SK-N-SH (cell line): ENCODE measurements at regions not wholly inside any gene's neighbourhood (a gene's known extent, or its start where the extent isn't known, plus 50 kb on each side); places are given as distances from the start of the nearest gene placed in this dataset.

Experiments used
- CTCF ChIA-PET: fragments of 300-600, 350-600 bp; formaldehyde crosslinking; extraction: SDS; loops from one replicate; lab custom pipeline; 2021; lab: Yijun Ruan, JAX
- POLR2A ChIA-PET: fragments of 350-600 bp; sonication (Branson Sonifier 250); formaldehyde crosslinking; extraction: SDS; loops from one replicate; lab custom pipeline; 2020; ENCODE audit warnings: antibody characterized with exemption, inconsistent platforms; lab: Yijun Ruan, JAX
- DNase-seq: peaks from one replicate; pipeline ENCODE4 v3.0.0; 2012
- H2AFZ ChIP-seq: fragments of 200-600 bp; sonication (generic); 2 replicates; pipeline ENCODE4 v1.8.1; 2016; ENCODE audit warnings: antibody characterized with exemption, mild to moderate bottlenecking, low read depth
- H3F3A ChIP-seq: fragments of 200-600 bp; sonication (generic); replicated peaks from 2 replicates; pipeline ENCODE3; 2016; ENCODE audit warnings: antibody characterized with exemption, mild to moderate bottlenecking; ENCODE audit not compliant: insufficient read depth
- H3K27ac ChIP-seq, 2 experiments: fragments of 200-500 bp in 1 of 2; fragments of 200-600 bp in 1 of 2; sonication (Bioruptor generic) in 1 of 2; sonication (generic), shearing (Covaris generic) in 1 of 2; 2 replicates each; pipeline versions ENCODE4 v1.5.1 to v1.6.1; 2014 to 2016; ENCODE audit warnings: low read depth in 2 of 2, inconsistent platforms in 1 of 2, low read length in 1 of 2, mild to moderate bottlenecking in 1 of 2, mixed read lengths in 1 of 2
- H3K27me3 ChIP-seq: fragments of 200-600 bp; sonication (generic), shearing (Covaris generic); 2 replicates; pipeline ENCODE4 v1.6.1; 2016; ENCODE audit warnings: mixed run types; ENCODE audit not compliant: insufficient read depth
- H3K36me3 ChIP-seq, 2 experiments: fragments of 200-500 bp in 1 of 2; fragments of 200-600 bp in 1 of 2; sonication (Bioruptor generic) in 1 of 2; sonication (generic) in 1 of 2; replicated peaks in 1 of 2; 2 replicates each; pipeline versions ENCODE3 to v1.5.1; 2014 to 2016; ENCODE audit warnings: low read length in 1 of 2, mild to moderate bottlenecking in 1 of 2; ENCODE audit not compliant: insufficient read depth in 2 of 2, control insufficient read depth in 1 of 2
- H3K4me1 ChIP-seq, 2 experiments: fragments of 200-500 bp in 1 of 2; fragments of 200-600 bp in 1 of 2; sonication (Bioruptor generic) in 1 of 2; sonication (generic), shearing (Covaris generic) in 1 of 2; 2 replicates each; pipeline versions ENCODE4 v1.5.1 to v1.6.1; 2014 to 2016; ENCODE audit warnings: low read depth in 1 of 2, low read length in 1 of 2, mixed run types in 1 of 2; ENCODE audit not compliant: insufficient read depth in 2 of 2, control insufficient read depth in 1 of 2
- H3K4me2 ChIP-seq: fragments of 200-600 bp; sonication (generic), shearing (Covaris generic); 2 replicates; pipeline ENCODE4 v1.6.1; 2017; ENCODE audit warnings: mixed run types
- H3K4me3 ChIP-seq, 2 experiments: fragments of 200-500 bp in 1 of 2; fragments of 200-600 bp in 1 of 2; sonication (Bioruptor generic) in 1 of 2; sonication (generic), shearing (Covaris generic) in 1 of 2; 2 replicates each; pipeline versions ENCODE4 v1.5.1 to v1.8.1; 2014 to 2016; ENCODE audit warnings: low read depth in 2 of 2, inconsistent platforms in 1 of 2, low read length in 1 of 2, mild to moderate bottlenecking in 1 of 2, mixed read lengths in 1 of 2, moderate library complexity in 1 of 2
- H3K79me2 ChIP-seq: fragments of 200-600 bp; sonication (generic); 2 replicates; pipeline ENCODE4 v1.8.1; 2017; ENCODE audit warnings: mild to moderate bottlenecking; ENCODE audit not compliant: insufficient read depth
- H3K9ac ChIP-seq: fragments of 200-600 bp; sonication (generic); 2 replicates; pipeline ENCODE4 v1.6.1; 2017; ENCODE audit warnings: mixed run types
- H3K9me2 ChIP-seq: fragments of 200-600 bp; sonication (generic); 2 replicates; pipeline ENCODE4 v1.6.1; 2017; ENCODE audit warnings: mixed run types
- H3K9me3 ChIP-seq: fragments of 200-600 bp; sonication (generic); 2 replicates; pipeline ENCODE4 v1.6.1; 2017; ENCODE audit warnings: mixed run types, mild to moderate bottlenecking, moderate library complexity
- H4K20me1 ChIP-seq: fragments of 200-600 bp; sonication (generic); 2 replicates; pipeline ENCODE4 v1.6.1; 2017; ENCODE audit warnings: mild to moderate bottlenecking, mixed run types; ENCODE audit not compliant: insufficient read depth
- CHD2 ChIP-seq: fragments of 150-350 bp; IDR thresholded peaks from 2 replicates; pipeline ENCODE4 v1.6.1; 2018; ENCODE audit warnings: low read length; ENCODE audit not compliant: partially characterized antibody
- ELF1 ChIP-seq: IDR thresholded peaks from 2 replicates; pipeline ENCODE4 v1.4.0; 2012
- EP300 ChIP-seq, 2 experiments: IDR thresholded peaks; 2 replicates each; pipeline versions ENCODE4 v1.4.0 to v1.6.1; 2012; ENCODE audit warnings: borderline replicate concordance in 1 of 2, low read depth in 1 of 2, low read length in 1 of 2
- FOSL2 ChIP-seq: IDR thresholded peaks from 2 replicates; pipeline ENCODE4 v1.4.0; 2012; ENCODE audit warnings: low read depth, mild to moderate bottlenecking, moderate library complexity, borderline replicate concordance
- FOXJ3 ChIP-seq: sonication (generic); formaldehyde crosslinking; IDR thresholded peaks from 2 replicates; pipeline ENCODE4 v1.5.1; 2020; ENCODE audit warnings: mild to moderate bottlenecking, missing genetic modification reagents
- MEF2A ChIP-seq: IDR thresholded peaks from 2 replicates; pipeline ENCODE4 v1.4.0; 2012; ENCODE audit warnings: low read depth, borderline replicate concordance
- NFIC ChIP-seq: IDR thresholded peaks from 2 replicates; pipeline ENCODE4 v1.4.0; 2012; ENCODE audit warnings: borderline replicate concordance
- RCOR1 ChIP-seq: fragments of 150-350 bp; IDR thresholded peaks from 2 replicates; pipeline ENCODE4 v1.6.1; 2017; ENCODE audit warnings: antibody characterized with exemption, low read length
- RFX5 ChIP-seq: IDR thresholded peaks from 2 replicates; pipeline ENCODE4 v1.6.1; 2012; ENCODE audit warnings: mild to moderate bottlenecking, improper control_type of control experiment, low read length
- RXRA ChIP-seq: IDR thresholded peaks from 2 replicates; pipeline ENCODE4 v1.4.0; 2012; ENCODE audit warnings: low read depth, mild to moderate bottlenecking, borderline replicate concordance
- SIN3A ChIP-seq: IDR thresholded peaks from 2 replicates; pipeline ENCODE4 v1.6.1; 2012; ENCODE audit warnings: low read depth, mild to moderate bottlenecking, low read length, moderate library complexity, borderline replicate concordance
- SMC3 ChIP-seq: IDR thresholded peaks from 2 replicates; pipeline ENCODE4 v1.6.1; 2012; ENCODE audit warnings: low read depth, low read length, improper control_type of control experiment
- TAF1 ChIP-seq: IDR thresholded peaks from 2 replicates; pipeline ENCODE4 v1.6.1; 2012; ENCODE audit warnings: low read depth, mild to moderate bottlenecking, low read length, moderate library complexity, borderline replicate concordance
- YY1 ChIP-seq: IDR thresholded peaks from 2 replicates; pipeline ENCODE4 v1.4.0; 2012; ENCODE audit warnings: low read depth, mild to moderate bottlenecking
- WGBS: methylation state at CpG from one replicate; pipeline ENCODE4 v1.1.6; 2017; ENCODE audit warnings: low lambda C conversion rate; 5-methylcytosine and 5-hydroxymethylcytosine counted together
- TF ChIP-seq, protein P1 (sequence below): IDR thresholded peaks from 2 replicates; pipeline ENCODE4 v1.6.1; 2012; ENCODE audit warnings: mild to moderate bottlenecking, low read depth, low read length, moderate library complexity
- TF ChIP-seq, protein P2 (sequence below): IDR thresholded peaks from 2 replicates; pipeline ENCODE4; 2012
- TF ChIP-seq, protein P3 (sequence below): IDR thresholded peaks from 2 replicates; pipeline ENCODE4 v1.4.0; 2012; ENCODE audit warnings: low read depth, borderline replicate concordance
- TF ChIP-seq, protein P4 (sequence below): fragments of 150-350 bp; IDR thresholded peaks from 2 replicates; pipeline ENCODE4 v1.6.1; 2016; ENCODE audit warnings: mild to moderate bottlenecking, low read depth, low read length
- TF ChIP-seq, protein P5 (sequence below): IDR thresholded peaks from 2 replicates; pipeline ENCODE4 v1.4.0; 2012; ENCODE audit warnings: low read depth, borderline replicate concordance

DNA sequence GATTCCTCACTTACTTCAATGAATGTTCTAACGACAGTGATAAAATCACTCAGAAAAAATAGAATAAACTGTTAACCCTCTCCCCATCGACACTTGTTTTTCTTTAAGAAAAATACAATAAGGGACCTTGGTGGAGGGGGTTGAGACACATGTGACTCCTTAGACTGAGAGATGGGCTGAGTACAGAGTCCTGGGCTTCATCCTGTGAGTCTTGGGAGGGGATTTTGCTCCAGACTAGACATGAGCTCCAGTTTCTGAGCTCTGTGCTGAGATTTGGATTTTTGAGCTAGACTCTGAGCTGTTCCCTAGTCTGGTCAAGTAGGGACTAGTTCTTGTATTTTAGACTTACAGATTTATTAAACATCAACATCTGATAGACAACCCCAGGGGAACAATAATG, 241.5 kb upstream of the MVB12B start:
- no peaks in the 10 kb centered on the region for H3K9me2 ChIP-seq
- TF ChIP-seq RFX5: no peak
- TF ChIP-seq, protein P1, sequence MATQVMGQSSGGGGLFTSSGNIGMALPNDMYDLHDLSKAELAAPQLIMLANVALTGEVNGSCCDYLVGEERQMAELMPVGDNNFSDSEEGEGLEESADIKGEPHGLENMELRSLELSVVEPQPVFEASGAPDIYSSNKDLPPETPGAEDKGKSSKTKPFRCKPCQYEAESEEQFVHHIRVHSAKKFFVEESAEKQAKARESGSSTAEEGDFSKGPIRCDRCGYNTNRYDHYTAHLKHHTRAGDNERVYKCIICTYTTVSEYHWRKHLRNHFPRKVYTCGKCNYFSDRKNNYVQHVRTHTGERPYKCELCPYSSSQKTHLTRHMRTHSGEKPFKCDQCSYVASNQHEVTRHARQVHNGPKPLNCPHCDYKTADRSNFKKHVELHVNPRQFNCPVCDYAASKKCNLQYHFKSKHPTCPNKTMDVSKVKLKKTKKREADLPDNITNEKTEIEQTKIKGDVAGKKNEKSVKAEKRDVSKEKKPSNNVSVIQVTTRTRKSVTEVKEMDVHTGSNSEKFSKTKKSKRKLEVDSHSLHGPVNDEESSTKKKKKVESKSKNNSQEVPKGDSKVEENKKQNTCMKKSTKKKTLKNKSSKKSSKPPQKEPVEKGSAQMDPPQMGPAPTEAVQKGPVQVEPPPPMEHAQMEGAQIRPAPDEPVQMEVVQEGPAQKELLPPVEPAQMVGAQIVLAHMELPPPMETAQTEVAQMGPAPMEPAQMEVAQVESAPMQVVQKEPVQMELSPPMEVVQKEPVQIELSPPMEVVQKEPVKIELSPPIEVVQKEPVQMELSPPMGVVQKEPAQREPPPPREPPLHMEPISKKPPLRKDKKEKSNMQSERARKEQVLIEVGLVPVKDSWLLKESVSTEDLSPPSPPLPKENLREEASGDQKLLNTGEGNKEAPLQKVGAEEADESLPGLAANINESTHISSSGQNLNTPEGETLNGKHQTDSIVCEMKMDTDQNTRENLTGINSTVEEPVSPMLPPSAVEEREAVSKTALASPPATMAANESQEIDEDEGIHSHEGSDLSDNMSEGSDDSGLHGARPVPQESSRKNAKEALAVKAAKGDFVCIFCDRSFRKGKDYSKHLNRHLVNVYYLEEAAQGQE: no peak
- TF ChIP-seq EP300 (IDR thresholded peaks at IDR 0.05; ENCODE audit: borderline replicate concordance in 1 of 2, low read depth in 1 of 2, low read length in 1 of 2): no peak
- TF ChIP-seq, protein P2, sequence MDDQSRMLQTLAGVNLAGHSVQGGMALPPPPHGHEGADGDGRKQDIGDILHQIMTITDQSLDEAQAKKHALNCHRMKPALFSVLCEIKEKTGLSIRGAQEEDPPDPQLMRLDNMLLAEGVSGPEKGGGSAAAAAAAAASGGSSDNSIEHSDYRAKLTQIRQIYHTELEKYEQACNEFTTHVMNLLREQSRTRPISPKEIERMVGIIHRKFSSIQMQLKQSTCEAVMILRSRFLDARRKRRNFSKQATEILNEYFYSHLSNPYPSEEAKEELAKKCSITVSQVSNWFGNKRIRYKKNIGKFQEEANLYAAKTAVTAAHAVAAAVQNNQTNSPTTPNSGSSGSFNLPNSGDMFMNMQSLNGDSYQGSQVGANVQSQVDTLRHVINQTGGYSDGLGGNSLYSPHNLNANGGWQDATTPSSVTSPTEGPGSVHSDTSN: no peak
- no peak for TF ChIP-seq NFIC
- TF ChIP-seq CHD2: no peak
- no peak for TF ChIP-seq MEF2A
- TF ChIP-seq, all 33 proteins: peak for 0
- Histone ChIP-seq H3K79me2 (no peaks in the 10 kb centered on the region), H3K4me2 (no peak overlapping the region), H3K27me3 (no peaks in the 10 kb centered on the region), H3K4me1 (peaks cover 0 to 7% of the 10 kb centered on the region in 2 experiments; a peak in 1 of 4 replicates), H3K27ac (no peak overlapping the region), H3K36me3 (no peaks in the 10 kb centered on the region), H4K20me1 (no peaks in the 10 kb centered on the region), H3K4me3 (no peak overlapping the region), H2AFZ (no peak overlapping the region), H3F3A (no peaks in the 10 kb centered on the region), H3K9me3 (no peaks in the 10 kb centered on the region), H3K9ac (no peak overlapping the region)
- ChIA-PET CTCF (no interaction called here), POLR2A (no interaction called here)
- no peak for DNase-seq
- WGBS: 20% methylated on average over 2 of the region's 2 CpGs

DNA sequence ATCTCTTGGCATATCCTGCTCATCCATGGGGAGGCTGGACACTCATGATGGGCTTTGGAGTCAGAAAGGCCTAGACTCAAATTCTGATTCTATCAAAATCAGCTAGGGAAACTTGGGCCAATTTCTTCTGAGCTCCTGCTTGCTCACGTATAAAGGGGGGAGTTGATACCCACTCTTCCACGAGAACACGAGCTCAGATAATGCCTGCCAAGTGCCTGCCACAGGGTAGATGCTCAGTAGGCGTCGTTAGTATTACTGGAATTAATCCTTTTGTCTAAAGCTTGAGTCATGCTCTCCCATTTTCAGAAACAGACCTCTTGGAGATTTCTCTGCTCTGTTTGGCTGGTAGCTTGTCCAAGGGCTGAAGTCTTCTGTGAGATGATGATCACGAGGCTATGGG, 238.3 kb upstream of the MVB12B start:
- peaks cover 0 to 5% of the 10 kb centered on the region in 2 experiments; a peak in 1 of 4 replicates for H3K4me1 ChIP-seq
- CTCF ChIA-PET: no interaction called here
- 33% methylated on average over 6 of the region's 6 CpGs for WGBS
- POLR2A ChIA-PET: no interaction called here
- no peak for DNase-seq
- H3F3A ChIP-seq: no peaks in the 10 kb centered on the region
- no peak overlapping the region for H3K27ac ChIP-seq
- H3K9ac ChIP-seq: no peak overlapping the region
- H3K9me3 ChIP-seq: no peaks in the 10 kb centered on the region
- no peaks in the 10 kb centered on the region for H3K36me3 ChIP-seq
- H3K4me2 ChIP-seq: no peak overlapping the region
- H3K9me2 ChIP-seq: no peaks in the 10 kb centered on the region
- no peaks in the 10 kb centered on the region for H3K27me3 ChIP-seq
- H2AFZ ChIP-seq: no peak overlapping the region
- no peaks in the 10 kb centered on the region for H4K20me1 ChIP-seq
- H3K4me3 ChIP-seq: no peak overlapping the region
- H3K79me2 ChIP-seq: no peaks in the 10 kb centered on the region
- TF ChIP-seq, protein P3, sequence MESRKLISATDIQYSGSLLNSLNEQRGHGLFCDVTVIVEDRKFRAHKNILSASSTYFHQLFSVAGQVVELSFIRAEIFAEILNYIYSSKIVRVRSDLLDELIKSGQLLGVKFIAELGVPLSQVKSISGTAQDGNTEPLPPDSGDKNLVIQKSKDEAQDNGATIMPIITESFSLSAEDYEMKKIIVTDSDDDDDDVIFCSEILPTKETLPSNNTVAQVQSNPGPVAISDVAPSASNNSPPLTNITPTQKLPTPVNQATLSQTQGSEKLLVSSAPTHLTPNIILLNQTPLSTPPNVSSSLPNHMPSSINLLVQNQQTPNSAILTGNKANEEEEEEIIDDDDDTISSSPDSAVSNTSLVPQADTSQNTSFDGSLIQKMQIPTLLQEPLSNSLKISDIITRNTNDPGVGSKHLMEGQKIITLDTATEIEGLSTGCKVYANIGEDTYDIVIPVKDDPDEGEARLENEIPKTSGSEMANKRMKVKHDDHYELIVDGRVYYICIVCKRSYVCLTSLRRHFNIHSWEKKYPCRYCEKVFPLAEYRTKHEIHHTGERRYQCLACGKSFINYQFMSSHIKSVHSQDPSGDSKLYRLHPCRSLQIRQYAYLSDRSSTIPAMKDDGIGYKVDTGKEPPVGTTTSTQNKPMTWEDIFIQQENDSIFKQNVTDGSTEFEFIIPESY: no peak
- TF ChIP-seq TAF1 (no peak), RXRA (no peak), YY1 (no peak), NFIC (no peak), SIN3A (no peak), FOSL2 (no peak), EP300 (IDR thresholded peaks at IDR 0.05; ENCODE audit: borderline replicate concordance in 1 of 2, low read depth in 1 of 2, low read length in 1 of 2) (no peak), MEF2A (no peak), SMC3 (no peak), FOXJ3 (CRISPR knock-in tag) (no peak), CHD2 (no peak), RCOR1 (no peak), ELF1 (no peak)
- TF ChIP-seq, protein P4, sequence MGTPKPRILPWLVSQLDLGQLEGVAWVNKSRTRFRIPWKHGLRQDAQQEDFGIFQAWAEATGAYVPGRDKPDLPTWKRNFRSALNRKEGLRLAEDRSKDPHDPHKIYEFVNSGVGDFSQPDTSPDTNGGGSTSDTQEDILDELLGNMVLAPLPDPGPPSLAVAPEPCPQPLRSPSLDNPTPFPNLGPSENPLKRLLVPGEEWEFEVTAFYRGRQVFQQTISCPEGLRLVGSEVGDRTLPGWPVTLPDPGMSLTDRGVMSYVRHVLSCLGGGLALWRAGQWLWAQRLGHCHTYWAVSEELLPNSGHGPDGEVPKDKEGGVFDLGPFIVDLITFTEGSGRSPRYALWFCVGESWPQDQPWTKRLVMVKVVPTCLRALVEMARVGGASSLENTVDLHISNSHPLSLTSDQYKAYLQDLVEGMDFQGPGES: no peak
- TF ChIP-seq, protein P5, sequence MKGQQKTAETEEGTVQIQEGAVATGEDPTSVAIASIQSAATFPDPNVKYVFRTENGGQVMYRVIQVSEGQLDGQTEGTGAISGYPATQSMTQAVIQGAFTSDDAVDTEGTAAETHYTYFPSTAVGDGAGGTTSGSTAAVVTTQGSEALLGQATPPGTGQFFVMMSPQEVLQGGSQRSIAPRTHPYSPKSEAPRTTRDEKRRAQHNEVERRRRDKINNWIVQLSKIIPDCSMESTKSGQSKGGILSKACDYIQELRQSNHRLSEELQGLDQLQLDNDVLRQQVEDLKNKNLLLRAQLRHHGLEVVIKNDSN: no peak
